HG03442 (cell line): ENCODE measurements at regions not wholly inside any gene's neighbourhood (a gene's known extent, or its start where the extent isn't known, plus 50 kb on each side); places are given as distances from the start of the nearest gene placed in this dataset.
A peak's percentile ranks its signal among the peaks of the same experiment; 100 is the strongest.
"Not testable (repeated sequence)": the region's sequence is repeated elsewhere in the genome, so short reads cannot be mapped to it uniquely, and the experiment has no call there.

Source experiments
- ATAC-seq: cut with Tn5 transposase; IDR thresholded peaks from one replicate; pipeline ENCODE4 v1.9.1; 2021; ENCODE audit warnings: mild to moderate bottlenecking, moderate library complexity; ENCODE audit not compliant: unreplicated experiment

- no peak for ATAC-seq
These were observed 211.4 kb upstream of the OR4E1 start for GRCh38 chr14:21884995-21885394.

GRCh38 chr14:21882226-21882625 lies 208.6 kb upstream of the OR4E1 start:
- no peak for ATAC-seq

- ATAC-seq = no peak
These were observed 207.3 kb upstream of the OR4E1 start for GRCh38 chr14:21880918-21881317.

- ATAC-seq = no peak
These were observed 202.2 kb upstream of the OR4E1 start for GRCh38 chr14:21875791-21876190.

GRCh38 chr14:21874946-21875345 lies 201.3 kb upstream of the OR4E1 start:
- no peak for ATAC-seq

- no peak for ATAC-seq
These were observed 200.5 kb upstream of the OR4E1 start for GRCh38 chr14:21874167-21874566.

- ATAC-seq = peak; percentile 76
These were observed 194.9 kb upstream of the OR4E1 start for GRCh38 chr14:21868442-21869046.

GRCh38 chr14:21867541-21867940 lies 193.9 kb upstream of the OR4E1 start:
- no peak for ATAC-seq

- ATAC-seq = no peak
These were observed 192.9 kb upstream of the OR4E1 start for GRCh38 chr14:21866479-21866878.

- ATAC-seq = no peak
These were observed 189.7 kb upstream of the OR4E1 start for GRCh38 chr14:21863289-21863688.

GRCh38 chr14:21861153-21861552 lies 187.5 kb upstream of the OR4E1 start:
- no peak for ATAC-seq

- no peak for ATAC-seq
These were observed 186.6 kb upstream of the OR4E1 start for GRCh38 chr14:21860172-21860571.

GRCh38 chr14:21852775-21853174 lies 179.2 kb upstream of the OR4E1 start:
- ATAC-seq = no peak

GRCh38 chr14:21852061-21852664 lies 178.5 kb upstream of the OR4E1 start:
- ATAC-seq = peak; percentile 54

GRCh38 chr14:21846902-21847301 lies 173.3 kb upstream of the OR4E1 start:
- not testable (repeated sequence) for ATAC-seq

- peak; percentile 69 for ATAC-seq
These were observed 172.7 kb upstream of the OR4E1 start for GRCh38 chr14:21846227-21846885.

GRCh38 chr14:21840765-21841164 lies 167.1 kb upstream of the OR4E1 start:
- no peak for ATAC-seq

GRCh38 chr14:21833836-21834235 lies 160.2 kb upstream of the OR4E1 start:
- no peak for ATAC-seq

GRCh38 chr14:21825845-21826244 lies 152.2 kb upstream of the OR4E1 start:
- ATAC-seq = no peak

GRCh38 chr14:21825149-21825743 lies 151.6 kb upstream of the OR4E1 start:
- peak; percentile 57 for ATAC-seq

- no peak for ATAC-seq
These were observed 148.5 kb upstream of the OR4E1 start for GRCh38 chr14:21822109-21822508.

GRCh38 chr14:21820631-21821030 lies 147.0 kb upstream of the OR4E1 start:
- ATAC-seq = no peak
